ENCODE measurements at regions not wholly inside any gene's neighbourhood (a gene's known extent, or its start where the extent isn't known, plus 50 kb on each side); places are given as distances from the start of the nearest gene placed in this dataset.

- TF ChIP-seq, protein P1, sequence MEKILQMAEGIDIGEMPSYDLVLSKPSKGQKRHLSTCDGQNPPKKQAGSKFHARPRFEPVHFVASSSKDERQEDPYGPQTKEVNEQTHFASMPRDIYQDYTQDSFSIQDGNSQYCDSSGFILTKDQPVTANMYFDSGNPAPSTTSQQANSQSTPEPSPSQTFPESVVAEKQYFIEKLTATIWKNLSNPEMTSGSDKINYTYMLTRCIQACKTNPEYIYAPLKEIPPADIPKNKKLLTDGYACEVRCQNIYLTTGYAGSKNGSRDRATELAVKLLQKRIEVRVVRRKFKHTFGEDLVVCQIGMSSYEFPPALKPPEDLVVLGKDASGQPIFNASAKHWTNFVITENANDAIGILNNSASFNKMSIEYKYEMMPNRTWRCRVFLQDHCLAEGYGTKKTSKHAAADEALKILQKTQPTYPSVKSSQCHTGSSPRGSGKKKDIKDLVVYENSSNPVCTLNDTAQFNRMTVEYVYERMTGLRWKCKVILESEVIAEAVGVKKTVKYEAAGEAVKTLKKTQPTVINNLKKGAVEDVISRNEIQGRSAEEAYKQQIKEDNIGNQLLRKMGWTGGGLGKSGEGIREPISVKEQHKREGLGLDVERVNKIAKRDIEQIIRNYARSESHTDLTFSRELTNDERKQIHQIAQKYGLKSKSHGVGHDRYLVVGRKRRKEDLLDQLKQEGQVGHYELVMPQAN (conservative IDR thresholded peaks at IDR 0.05) = no peak
- peak; percentile 11; the same call in 1 of the 2 replicates for TF ChIP-seq MLLT1 (IDR thresholded peaks at IDR 0.05)
- no peak for TF ChIP-seq CUX1 (IDR thresholded peaks at IDR 0.05; ENCODE audit: insufficient replicate concordance, low read depth, low read length)
Observed at GRCh38 chr14:22486675-22487074, 102.3 kb downstream of the DAD1 start (continued).
